BJ (cell line): ENCODE measurements at regions not wholly inside any gene's neighbourhood (a gene's known extent, or its start where the extent isn't known, plus 50 kb on each side); places are given as distances from the start of the nearest gene placed in this dataset.

Experiments used
- CTCF ChIA-PET: fragments of 350-600 bp; formaldehyde crosslinking; extraction: SDS; loops from one replicate; lab custom pipeline; 2021; ENCODE audit warnings: antibody characterized with exemption, inconsistent platforms; lab: Yijun Ruan, JAX
- POLR2A ChIA-PET: fragments of 300-600 bp; sonication (Branson Sonifier 250); formaldehyde crosslinking; extraction: SDS; loops from one replicate; lab custom pipeline; 2021; ENCODE audit warnings: antibody characterized with exemption; lab: Charles Lee
- DNase-seq: peaks from one replicate; pipeline ENCODE4 v3.0.0-alpha.2; 2011; ENCODE audit warnings: low read depth
- H3K27me3 ChIP-seq: 2 replicates; pipeline ENCODE4 v1.6.0; 2011; ENCODE audit warnings: low read length; ENCODE audit not compliant: control insufficient read depth, insufficient read depth
- H3K36me3 ChIP-seq: 2 replicates; pipeline ENCODE4 v1.5.1; 2011; ENCODE audit warnings: low read length; ENCODE audit not compliant: control insufficient read depth, insufficient read depth
- H3K4me3 ChIP-seq: 2 replicates; pipeline ENCODE4 v1.5.1; 2011; ENCODE audit warnings: low read depth, mild to moderate bottlenecking, control low read depth, low read length
- TF ChIP-seq, protein P1 (sequence below): IDR thresholded peaks from 2 replicates; pipeline ENCODE4 v1.5.1; 2011; ENCODE audit warnings: low read depth, mild to moderate bottlenecking, control low read depth, inconsistent platforms, low read length, moderate library complexity; ENCODE audit not compliant: insufficient read depth

- H3K36me3 ChIP-seq: no peaks in the 10 kb centered on the region
- DNase-seq: no peak
- H3K4me3 ChIP-seq: no peak overlapping the region
- CTCF ChIA-PET: interaction anchor here (0.5 to 3.1 kb wide), 20 partner anchors 12 to 691 kb away, joined by 3 to 23 read pairs (median 3); no protein-coding TSS in a partner anchor
- TF ChIP-seq, protein P1, sequence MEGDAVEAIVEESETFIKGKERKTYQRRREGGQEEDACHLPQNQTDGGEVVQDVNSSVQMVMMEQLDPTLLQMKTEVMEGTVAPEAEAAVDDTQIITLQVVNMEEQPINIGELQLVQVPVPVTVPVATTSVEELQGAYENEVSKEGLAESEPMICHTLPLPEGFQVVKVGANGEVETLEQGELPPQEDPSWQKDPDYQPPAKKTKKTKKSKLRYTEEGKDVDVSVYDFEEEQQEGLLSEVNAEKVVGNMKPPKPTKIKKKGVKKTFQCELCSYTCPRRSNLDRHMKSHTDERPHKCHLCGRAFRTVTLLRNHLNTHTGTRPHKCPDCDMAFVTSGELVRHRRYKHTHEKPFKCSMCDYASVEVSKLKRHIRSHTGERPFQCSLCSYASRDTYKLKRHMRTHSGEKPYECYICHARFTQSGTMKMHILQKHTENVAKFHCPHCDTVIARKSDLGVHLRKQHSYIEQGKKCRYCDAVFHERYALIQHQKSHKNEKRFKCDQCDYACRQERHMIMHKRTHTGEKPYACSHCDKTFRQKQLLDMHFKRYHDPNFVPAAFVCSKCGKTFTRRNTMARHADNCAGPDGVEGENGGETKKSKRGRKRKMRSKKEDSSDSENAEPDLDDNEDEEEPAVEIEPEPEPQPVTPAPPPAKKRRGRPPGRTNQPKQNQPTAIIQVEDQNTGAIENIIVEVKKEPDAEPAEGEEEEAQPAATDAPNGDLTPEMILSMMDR: peak; percentile 89
- POLR2A ChIA-PET: no interaction called here
- H3K27me3 ChIP-seq: no peaks in the 10 kb centered on the region
Observed at GRCh38 chr3:99114565-99115291, 213.2 kb upstream of the DCBLD2 start.

DNA sequence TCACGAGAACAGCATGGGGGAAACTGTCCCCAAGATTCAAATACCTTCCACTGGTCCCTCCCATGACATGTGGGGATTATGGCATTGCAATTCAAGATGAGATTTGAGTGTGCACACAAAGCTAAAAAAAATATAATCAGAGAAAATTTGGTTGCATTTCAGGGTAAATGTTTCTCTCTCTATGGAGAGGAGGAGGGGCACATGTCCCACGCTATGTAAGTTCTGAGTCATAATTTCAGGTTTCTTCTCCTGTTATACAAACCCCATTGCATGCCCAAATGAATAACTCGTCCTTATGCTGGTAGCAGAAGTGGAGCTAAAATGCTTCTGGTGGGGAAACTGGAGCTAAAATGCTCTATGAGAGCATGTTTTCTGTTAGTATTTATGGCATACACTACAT, 209.7 kb upstream of the DCBLD2 start:
- TF ChIP-seq, protein P1: no peak
- H3K27me3 ChIP-seq: no peaks in the 10 kb centered on the region
- CTCF ChIA-PET: no interaction called here
- POLR2A ChIA-PET: no interaction called here
- H3K36me3 ChIP-seq: no peaks in the 10 kb centered on the region
- no peak for DNase-seq
- no peak overlapping the region for H3K4me3 ChIP-seq

DNA sequence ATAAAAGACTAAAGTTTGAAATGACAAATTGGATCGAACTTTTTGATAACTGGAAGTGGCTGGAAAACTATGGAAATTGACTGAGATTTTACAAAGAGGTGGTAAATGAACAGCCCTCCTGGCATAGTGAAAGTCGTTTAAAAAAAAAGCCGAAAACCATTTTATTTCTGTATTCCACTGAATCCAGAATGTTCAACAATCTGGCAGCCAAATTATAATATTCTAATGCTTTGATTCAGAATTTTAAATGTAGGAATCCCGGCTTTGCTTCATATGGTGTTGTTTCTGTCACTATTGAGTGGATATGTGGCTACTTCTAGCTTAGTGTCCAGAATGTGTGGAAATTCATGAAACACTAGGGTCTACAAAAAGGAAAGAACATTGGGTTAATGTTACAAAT, 208.9 kb upstream of the DCBLD2 start:
- DNase-seq: no peak
- Histone ChIP-seq H3K27me3 (no peaks in the 10 kb centered on the region), H3K36me3 (no peaks in the 10 kb centered on the region), H3K4me3 (no peak overlapping the region)
- ChIA-PET POLR2A (no interaction called here), CTCF (no interaction called here)
- TF ChIP-seq, protein P1: no peak

- Histone ChIP-seq H3K27me3 (no peaks in the 10 kb centered on the region), H3K36me3 (no peaks in the 10 kb centered on the region), H3K4me3 (no peak overlapping the region)
- TF ChIP-seq, protein P1: no peak
- ChIA-PET CTCF (interaction anchor here (1.0 to 1.9 kb wide), 3 partner anchors 15 to 64 kb away, joined by 3 to 8 read pairs (median 4); no protein-coding TSS in a partner anchor), POLR2A (no interaction called here)
- peak; percentile 95 for DNase-seq
Observed at GRCh38 chr3:99108508-99108907, 207.0 kb upstream of the DCBLD2 start.

GRCh38 chr3:99094606-99095005, 193.1 kb upstream of the DCBLD2 start:
- H3K4me3 ChIP-seq: no peak overlapping the region
- ChIA-PET CTCF (no interaction called here), POLR2A (no interaction called here)
- H3K36me3 ChIP-seq: no peaks in the 10 kb centered on the region
- no peaks in the 10 kb centered on the region for H3K27me3 ChIP-seq
- no peak for DNase-seq
- TF ChIP-seq, protein P1: no peak
